Mesothelial cell of epicardium (in vitro differentiated cells): ENCODE measurements at regions not wholly inside any gene's neighbourhood (a gene's known extent, or its start where the extent isn't known, plus 50 kb on each side); places are given as distances from the start of the nearest gene placed in this dataset.

Source experiments
- DNase-seq, 2 experiments: peaks; one replicate each; pipeline ENCODE4 v3.0.0; 2021; ENCODE audit warnings: low spot score in 2 of 2; ENCODE audit not compliant: unreplicated experiment in 2 of 2
- H3K27ac Mint-ChIP-seq: 2 replicates; pipeline ENCODE4 v1.8.0; 2021; ENCODE audit warnings: mixed read lengths
- H3K27me3 Mint-ChIP-seq: 2 replicates; pipeline ENCODE4 v1.8.0; 2021; ENCODE audit warnings: low read depth, mixed read lengths
- H3K36me3 Mint-ChIP-seq: 2 replicates; pipeline ENCODE4 v1.8.0; 2021; ENCODE audit warnings: mixed read lengths
- H3K4me1 Mint-ChIP-seq: 2 replicates; pipeline ENCODE4 v1.8.0; 2021; ENCODE audit warnings: mixed read lengths
- H3K4me3 Mint-ChIP-seq: 2 replicates; pipeline ENCODE4 v1.8.0; 2021; ENCODE audit warnings: mild to moderate bottlenecking, moderate library complexity, mixed read lengths
- H3K9me3 Mint-ChIP-seq: 2 replicates; pipeline ENCODE4 v1.8.0; 2021; ENCODE audit warnings: mixed read lengths
- TF ChIP-seq, protein P1 (sequence below): fragments of 200-600 bp; sonication (generic); IDR thresholded peaks from one replicate; pipeline ENCODE4 v1.5.0; 2021; ENCODE audit warnings: antibody characterized with exemption; ENCODE audit not compliant: unreplicated experiment

GRCh38 chr10:83880252-83880791 is 259.0 kb upstream of the GHITM start:
- Mint-ChIP-seq H3K27ac (no peak overlapping the region), H3K36me3 (no peaks in the 10 kb centered on the region), H3K27me3 (peaks cover 14% of the 10 kb centered on the region), H3K9me3 (no peaks in the 10 kb centered on the region), H3K4me3 (no peak overlapping the region), H3K4me1 (no peaks in the 10 kb centered on the region)
- TF ChIP-seq, protein P1, sequence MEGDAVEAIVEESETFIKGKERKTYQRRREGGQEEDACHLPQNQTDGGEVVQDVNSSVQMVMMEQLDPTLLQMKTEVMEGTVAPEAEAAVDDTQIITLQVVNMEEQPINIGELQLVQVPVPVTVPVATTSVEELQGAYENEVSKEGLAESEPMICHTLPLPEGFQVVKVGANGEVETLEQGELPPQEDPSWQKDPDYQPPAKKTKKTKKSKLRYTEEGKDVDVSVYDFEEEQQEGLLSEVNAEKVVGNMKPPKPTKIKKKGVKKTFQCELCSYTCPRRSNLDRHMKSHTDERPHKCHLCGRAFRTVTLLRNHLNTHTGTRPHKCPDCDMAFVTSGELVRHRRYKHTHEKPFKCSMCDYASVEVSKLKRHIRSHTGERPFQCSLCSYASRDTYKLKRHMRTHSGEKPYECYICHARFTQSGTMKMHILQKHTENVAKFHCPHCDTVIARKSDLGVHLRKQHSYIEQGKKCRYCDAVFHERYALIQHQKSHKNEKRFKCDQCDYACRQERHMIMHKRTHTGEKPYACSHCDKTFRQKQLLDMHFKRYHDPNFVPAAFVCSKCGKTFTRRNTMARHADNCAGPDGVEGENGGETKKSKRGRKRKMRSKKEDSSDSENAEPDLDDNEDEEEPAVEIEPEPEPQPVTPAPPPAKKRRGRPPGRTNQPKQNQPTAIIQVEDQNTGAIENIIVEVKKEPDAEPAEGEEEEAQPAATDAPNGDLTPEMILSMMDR = no peak
- no peak for DNase-seq

DNA sequence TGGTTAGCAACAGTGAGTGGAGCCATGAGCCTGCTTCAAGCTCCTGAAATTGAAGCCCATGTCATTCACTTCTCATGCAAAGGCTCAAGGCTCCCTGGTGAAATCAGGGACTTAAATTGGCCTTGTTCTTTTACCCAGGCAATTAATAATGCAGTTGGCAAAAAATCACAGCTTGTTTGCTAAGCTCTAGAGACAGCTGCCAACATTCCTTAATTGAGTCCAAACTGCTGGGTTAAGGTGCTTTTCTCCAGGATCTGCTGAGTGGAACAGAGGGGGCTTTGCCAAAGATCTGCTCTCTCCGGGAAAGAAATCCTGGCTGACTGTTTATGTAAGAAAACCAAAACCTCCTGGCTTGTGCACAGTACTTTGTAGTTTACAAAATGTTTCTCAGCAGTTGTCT is 257.6 kb upstream of the GHITM start:
- Mint-ChIP-seq H3K4me1 (no peaks in the 10 kb centered on the region), H3K27ac (no peak overlapping the region), H3K4me3 (no peak overlapping the region), H3K9me3 (no peaks in the 10 kb centered on the region), H3K36me3 (no peaks in the 10 kb centered on the region), H3K27me3 (peaks cover 12% of the 10 kb centered on the region)
- TF ChIP-seq, protein P1 = no peak
- no peak for DNase-seq

DNA sequence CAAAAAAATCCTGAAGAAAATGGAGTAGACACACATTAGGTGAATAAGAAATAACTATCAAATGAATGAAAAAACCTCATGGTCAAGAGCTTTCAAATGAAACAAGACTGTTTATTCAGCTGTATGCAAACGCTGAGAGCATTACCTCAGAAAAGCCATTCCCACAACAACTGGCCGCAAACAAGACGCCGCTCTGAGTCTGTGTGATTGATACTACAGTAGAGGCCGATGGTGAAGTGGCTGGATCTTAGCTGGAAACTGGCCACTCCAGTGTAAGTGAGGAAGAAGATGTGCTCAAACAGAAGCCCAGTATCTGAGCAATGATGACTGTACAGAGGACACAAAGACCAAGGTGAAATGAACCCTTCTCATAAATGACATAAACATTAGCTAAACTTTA is 252.4 kb upstream of the GHITM start:
- no peak for DNase-seq
- H3K36me3 Mint-ChIP-seq = no peaks in the 10 kb centered on the region
- TF ChIP-seq, protein P1 = no peak
- no peak overlapping the region for H3K27ac Mint-ChIP-seq
- no peaks in the 10 kb centered on the region for H3K4me1 Mint-ChIP-seq
- peaks cover 17% of the 10 kb centered on the region for H3K27me3 Mint-ChIP-seq
- no peak overlapping the region for H3K4me3 Mint-ChIP-seq
- H3K9me3 Mint-ChIP-seq = peaks cover 5% of the 10 kb centered on the region

DNA sequence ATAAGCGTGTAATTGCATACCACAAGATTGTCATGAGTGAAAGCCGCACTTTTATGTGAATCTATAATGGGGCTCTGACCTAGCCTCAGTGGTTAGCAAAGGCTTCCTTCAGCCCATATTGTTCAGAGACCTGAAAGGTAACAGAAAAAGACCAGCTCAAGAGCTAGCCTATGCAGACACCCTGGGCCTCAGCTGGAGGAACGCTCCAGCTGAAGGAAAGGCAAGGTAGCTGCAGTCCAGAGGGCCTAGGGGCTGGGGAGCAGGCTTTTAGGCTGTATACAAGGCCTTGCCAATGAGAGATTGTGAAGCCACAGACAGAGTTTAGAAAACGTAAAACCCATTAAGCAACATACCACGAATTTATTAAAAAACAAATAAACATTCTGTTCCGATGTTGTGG is 246.6 kb upstream of the GHITM start:
- Mint-ChIP-seq H3K9me3 (peaks cover 5% of the 10 kb centered on the region), H3K27ac (no peak overlapping the region), H3K27me3 (peaks cover 9% of the 10 kb centered on the region), H3K4me1 (peaks cover 12% of the 10 kb centered on the region), H3K4me3 (no peak overlapping the region), H3K36me3 (no peaks in the 10 kb centered on the region)
- TF ChIP-seq, protein P1 = no peak
- DNase-seq = no peak

DNA sequence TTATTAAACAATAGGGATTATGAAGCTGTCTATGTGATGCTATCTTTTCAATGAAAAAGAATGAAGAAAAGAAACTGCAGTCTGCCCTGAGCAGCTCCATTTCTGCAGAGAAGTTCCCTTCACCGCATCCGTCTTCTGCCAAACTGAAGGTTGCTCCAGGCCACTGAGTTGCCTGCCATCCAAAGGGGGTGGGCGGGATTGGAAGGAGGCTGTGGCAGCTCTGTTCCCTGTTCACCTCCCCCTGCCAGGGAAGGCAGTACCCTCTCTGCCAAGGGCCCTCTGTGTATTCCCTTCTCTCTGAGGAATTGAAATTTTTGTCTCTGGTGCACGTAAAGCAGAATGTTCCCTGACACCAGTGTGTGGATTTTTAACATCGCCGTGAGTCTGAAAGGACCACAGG is 243.1 kb upstream of the GHITM start:
- DNase-seq = no peak
- peaks cover 2% of the 10 kb centered on the region for H3K27me3 Mint-ChIP-seq

More for the DNA sequence above, 243.1 kb upstream of the GHITM start:
- Mint-ChIP-seq H3K27ac (peak overlapping the region; percentile 4), H3K36me3 (peaks cover 1% of the 10 kb centered on the region), H3K9me3 (peaks cover 7% of the 10 kb centered on the region), H3K4me1 (peaks cover 15% of the 10 kb centered on the region), H3K4me3 (no peak overlapping the region)
- TF ChIP-seq, protein P1 = no peak
